ENCODE measurements at regions not wholly inside any gene's neighbourhood (a gene's known extent, or its start where the extent isn't known, plus 50 kb on each side); places are given as distances from the start of the nearest gene placed in this dataset.

- no peak overlapping the region for H3K4me3 ChIP-seq (replicated peaks; ENCODE audit: low read depth, low read length)
- TF ChIP-seq CTCF (IDR thresholded peaks at IDR 0.05; ENCODE audit: low read length, missing control alignments), result no peak
- no peak for DNase-seq (ENCODE audit: low read depth)
Measured at GRCh38 chr14:71536927-71537772, 395.1 kb upstream of the RGS6 start.

- TF ChIP-seq CTCF (IDR thresholded peaks at IDR 0.05; ENCODE audit: low read length, missing control alignments), result peak; percentile 5
- H3K4me3 ChIP-seq (replicated peaks; ENCODE audit: low read depth, low read length), result no peak overlapping the region
- no peak for DNase-seq (ENCODE audit: low read depth)
Measured at GRCh38 chr14:71538288-71538687, 393.9 kb upstream of the RGS6 start.

- H3K4me3 ChIP-seq (replicated peaks; ENCODE audit: low read depth, low read length), result no peak overlapping the region
- DNase-seq (ENCODE audit: low read depth), result peak; percentile 76
- TF ChIP-seq CTCF (IDR thresholded peaks at IDR 0.05; ENCODE audit: low read length, missing control alignments), result no peak
Measured at GRCh38 chr14:71538938-71539649, 393.1 kb upstream of the RGS6 start.

GRCh38 chr14:71539650-71540285 is 392.5 kb upstream of the RGS6 start:
- no peak for DNase-seq (ENCODE audit: low read depth)
- no peak overlapping the region for H3K4me3 ChIP-seq (replicated peaks; ENCODE audit: low read depth, low read length)
- TF ChIP-seq CTCF (IDR thresholded peaks at IDR 0.05; ENCODE audit: low read length, missing control alignments), result no peak

- TF ChIP-seq CTCF (IDR thresholded peaks at IDR 0.05; ENCODE audit: low read length, missing control alignments), result no peak
- no peak for DNase-seq (ENCODE audit: low read depth)
- H3K4me3 ChIP-seq (replicated peaks; ENCODE audit: low read depth, low read length), result no peak overlapping the region
Measured at GRCh38 chr14:71541271-71541670, 391.0 kb upstream of the RGS6 start.

- DNase-seq (ENCODE audit: low read depth), result no peak
- TF ChIP-seq CTCF (IDR thresholded peaks at IDR 0.05; ENCODE audit: low read length, missing control alignments), result no peak
Measured at GRCh38 chr14:71541973-71542690, 390.1 kb upstream of the RGS6 start.

More at GRCh38 chr14:71541973-71542690, 390.1 kb upstream of the RGS6 start:
- H3K4me3 ChIP-seq (replicated peaks; ENCODE audit: low read depth, low read length), result no peak overlapping the region

Data from fibroblast of pulmonary artery (primary cell).